Endodermal cell (in vitro differentiated cells): ENCODE measurements at regions not wholly inside any gene's neighbourhood (a gene's known extent, or its start where the extent isn't known, plus 50 kb on each side); places are given as distances from the start of the nearest gene placed in this dataset.

Source experiments
- DNase-seq: peaks from one replicate; pipeline ENCODE4 v3.0.0-alpha.2; 2017
- H3K27ac ChIP-seq: 2 replicates; pipeline ENCODE4 v1.5.1; 2013; ENCODE audit warnings: mild to moderate bottlenecking, low read depth, low read length, moderate library complexity
- H3K27me3 ChIP-seq: 2 replicates; pipeline ENCODE4 v1.6.1; 2013; ENCODE audit warnings: mild to moderate bottlenecking, low read length, moderate library complexity; ENCODE audit not compliant: insufficient read depth, control insufficient read depth, poor library complexity, severe bottlenecking
- H3K36me3 ChIP-seq: 2 replicates; pipeline ENCODE4 v1.7.0; 2013; ENCODE audit warnings: mild to moderate bottlenecking, low read length, moderate library complexity; ENCODE audit not compliant: control insufficient read depth, insufficient read depth
- H3K4me1 ChIP-seq: one replicate; pipeline ENCODE4 v1.7.0; 2013; ENCODE audit warnings: low read length; ENCODE audit not compliant: control insufficient read depth, insufficient read depth
- H3K4me3 ChIP-seq: 2 replicates; pipeline ENCODE4 v1.5.1; 2013; ENCODE audit warnings: mild to moderate bottlenecking, low read length, moderate library complexity
- H3K9ac ChIP-seq: 2 replicates; pipeline ENCODE4 v1.6.1; 2013; ENCODE audit warnings: mild to moderate bottlenecking, low read length, moderate library complexity; ENCODE audit not compliant: poor library complexity, severe bottlenecking; ENCODE audit errors: extremely low read depth
- H3K9me3 ChIP-seq: 2 replicates; pipeline ENCODE4 v1.6.1; 2013; ENCODE audit warnings: mild to moderate bottlenecking, low read length, moderate library complexity; ENCODE audit not compliant: control insufficient read depth
- H3K27ac Mint-ChIP-seq: 2 replicates; pipeline ENCODE4 v1.8.0; 2020; ENCODE audit warnings: mixed read lengths
- H3K27me3 Mint-ChIP-seq: 2 replicates; pipeline ENCODE4 v1.8.0; 2021; ENCODE audit warnings: mild to moderate bottlenecking, mixed read lengths; ENCODE audit not compliant: insufficient read depth
- H3K36me3 Mint-ChIP-seq: 2 replicates; pipeline ENCODE4 v1.8.0; 2020; ENCODE audit warnings: low read depth, mixed read lengths
- H3K4me1 Mint-ChIP-seq: 2 replicates; pipeline ENCODE4 v1.8.0; 2020; ENCODE audit warnings: mixed read lengths
- H3K4me3 Mint-ChIP-seq: 2 replicates; pipeline ENCODE4 v1.8.0; 2020; ENCODE audit warnings: mild to moderate bottlenecking, moderate library complexity, mixed read lengths
- H3K9me3 Mint-ChIP-seq: 2 replicates; pipeline ENCODE4 v1.8.0; 2020; ENCODE audit warnings: mild to moderate bottlenecking, mixed read lengths
- CTCF ChIP-seq: fragments of 200-600 bp; sonication (generic); conservative IDR thresholded peaks from 2 replicates; pipeline ENCODE4 v1.5.0; 2021; ENCODE audit warnings: antibody characterized with exemption, mild to moderate bottlenecking
- WGBS, 2 experiments: methylation state at CpG; one replicate each; pipeline versions ENCODE4 v1.1.5 to v1.1.7; 2013; ENCODE audit warnings: missing lambda C conversion rate in 2 of 2, mixed read lengths in 1 of 2; ENCODE audit not compliant: insufficient coverage in 1 of 2, insufficient read length in 1 of 2; 5-methylcytosine and 5-hydroxymethylcytosine counted together

- H3K27ac Mint-ChIP-seq = no peak overlapping the region
- H3K9me3 Mint-ChIP-seq = no peaks in the 10 kb centered on the region
- H3K4me1 Mint-ChIP-seq = peaks cover 34% of the 10 kb centered on the region
Measured at GRCh38 chr13:40343550-40344269, 322.7 kb downstream of the FOXO1 start.

GRCh38 chr13:40344270-40345148 is 321.9 kb downstream of the FOXO1 start:
- no peak for TF ChIP-seq CTCF
- H3K27me3 ChIP-seq = no peaks in the 10 kb centered on the region
- peaks cover 32% of the 10 kb centered on the region for H3K4me1 Mint-ChIP-seq

More at GRCh38 chr13:40343550-40344269, 322.7 kb downstream of the FOXO1 start:
- TF ChIP-seq CTCF = no peak
- Mint-ChIP-seq H3K27me3 (peaks cover 3% of the 10 kb centered on the region), H3K4me3 (no peak overlapping the region), H3K36me3 (no peaks in the 10 kb centered on the region)
- DNase-seq = no peak
- Histone ChIP-seq H3K27me3 (no peaks in the 10 kb centered on the region), H3K4me3 (no peak overlapping the region), H3K36me3 (no peaks in the 10 kb centered on the region), H3K4me1 (peaks cover 15% of the 10 kb centered on the region), H3K27ac (no peak overlapping the region), H3K9ac (no peak overlapping the region), H3K9me3 (peaks cover 4% of the 10 kb centered on the region)
- WGBS, 2 experiments = 71% methylated on average over 3 of the region's 3 CpGs; no CpG with 5 or more reads in 1 of the 2 experiments

GRCh38 chr13:40345149-40345514 is 321.3 kb downstream of the FOXO1 start:
- no peaks in the 10 kb centered on the region for H3K9me3 Mint-ChIP-seq
- H3K36me3 Mint-ChIP-seq = no peaks in the 10 kb centered on the region
- peaks cover 5% of the 10 kb centered on the region for H3K27me3 Mint-ChIP-seq
- no peak overlapping the region for H3K4me3 Mint-ChIP-seq
- H3K4me3 ChIP-seq = no peak overlapping the region
- H3K9me3 ChIP-seq = peaks cover 4% of the 10 kb centered on the region
- no peak overlapping the region for H3K9ac ChIP-seq
- TF ChIP-seq CTCF = no peak
- WGBS, 2 experiments = 85 to 87% methylated on average over 2 of the region's 2 CpGs
- H3K27me3 ChIP-seq = no peaks in the 10 kb centered on the region
- no peak for DNase-seq
- H3K27ac ChIP-seq = no peak overlapping the region
- peaks cover 15% of the 10 kb centered on the region for H3K4me1 ChIP-seq
- no peaks in the 10 kb centered on the region for H3K36me3 ChIP-seq
- no peak overlapping the region for H3K27ac Mint-ChIP-seq
- peaks cover 29% of the 10 kb centered on the region for H3K4me1 Mint-ChIP-seq

More at GRCh38 chr13:40344270-40345148, 321.9 kb downstream of the FOXO1 start:
- H3K4me1 ChIP-seq = peaks cover 15% of the 10 kb centered on the region
- 77 to 85% methylated on average over 9 to 11 of the region's 11 CpGs for WGBS, 2 experiments
- no peak overlapping the region for H3K27ac ChIP-seq
- Mint-ChIP-seq H3K27me3 (peaks cover 3% of the 10 kb centered on the region), H3K9me3 (no peaks in the 10 kb centered on the region), H3K4me3 (no peak overlapping the region), H3K27ac (no peak overlapping the region), H3K36me3 (no peaks in the 10 kb centered on the region)
- no peak overlapping the region for H3K4me3 ChIP-seq
- H3K9me3 ChIP-seq = peaks cover 4% of the 10 kb centered on the region
- DNase-seq = no peak
- no peak overlapping the region for H3K9ac ChIP-seq
- no peaks in the 10 kb centered on the region for H3K36me3 ChIP-seq
